T-cell (primary cell): ENCODE measurements at regions not wholly inside any gene's neighbourhood (a gene's known extent, or its start where the extent isn't known, plus 50 kb on each side); places are given as distances from the start of the nearest gene placed in this dataset.

Experiments
- ATAC-seq, 4 experiments: fragments of 200-7000 bp in 3 of 4; fragments of 150-1000 bp in 1 of 4; cut with Tn5 transposase; replicated peaks in 1 of 4; 1 replicate in 3 of 4; 2 replicates in 1 of 4; pipeline ENCODE4 v1.10.0; 2021; ENCODE audit warnings: moderate library complexity in 3 of 4, mild to moderate bottlenecking in 2 of 4, moderate number of reproducible peaks in 1 of 4
- CTCF ChIA-PET, 2 donors: fragments of 300-600 bp; sonication (Branson Sonifier 250); formaldehyde crosslinking; loops; one replicate each; lab custom pipeline; 2022; ENCODE audit warnings: antibody characterized with exemption in 2 of 2; lab: Charles Lee
- POLR2A ChIA-PET, 2 donors: fragments of 300-600 bp; sonication (Branson Sonifier 250); formaldehyde crosslinking; loops; one replicate each; lab custom pipeline; 2022; ENCODE audit warnings: antibody characterized with exemption in 2 of 2; lab: Charles Lee
- DNase-seq, 35 experiments: peaks; one replicate each; pipeline versions ENCODE4 v3.0.0 to v3.0.0-alpha.2; 2013 to 2023
- H3K27ac ChIP-seq: one replicate; pipeline ENCODE4 v1.5.1; 2013; ENCODE audit warnings: low read length
- H3K27me3 ChIP-seq, 2 experiments: replicated peaks in 1 of 2; 1 replicate in 1 of 2; 2 replicates in 1 of 2; pipeline versions ENCODE4 v1.6.1 to v1.7.0; 2013; ENCODE audit warnings: low read length in 1 of 2, mixed read lengths in 1 of 2; ENCODE audit not compliant: control insufficient read depth in 2 of 2, insufficient read depth in 2 of 2; ENCODE audit errors: extremely low read depth in 1 of 2
- H3K36me3 ChIP-seq, 2 donors: 1 replicate in 1 of 2; 2 replicates in 1 of 2; pipeline versions ENCODE4 v1.6.1 to v1.7.0; 2013; ENCODE audit warnings: low read length in 1 of 2; ENCODE audit not compliant: control insufficient read depth in 2 of 2, insufficient read depth in 1 of 2; ENCODE audit errors: extremely low read depth in 1 of 2
- H3K4me1 ChIP-seq, 2 experiments: 1 replicate in 1 of 2; 2 replicates in 1 of 2; pipeline versions ENCODE4 v1.6.1 to v1.7.0; 2013; ENCODE audit warnings: low read length in 2 of 2, mixed read lengths in 1 of 2; ENCODE audit not compliant: insufficient read depth in 2 of 2, control insufficient read depth in 1 of 2; ENCODE audit errors: extremely low read depth in 1 of 2
- H3K4me3 ChIP-seq, 2 donors: 1 replicate in 1 of 2; 2 replicates in 1 of 2; pipeline versions ENCODE4 v1.5.1 to v1.7.0; 2013; ENCODE audit warnings: mild to moderate bottlenecking in 2 of 2, low read length in 1 of 2, moderate library complexity in 1 of 2; ENCODE audit not compliant: control insufficient read depth in 1 of 2; ENCODE audit errors: extremely low read depth in 1 of 2
- H3K9me3 ChIP-seq: 2 replicates; pipeline ENCODE4 v1.7.0; 2013
- H3K27ac Mint-ChIP-seq, 2 donors: one replicate each; pipeline ENCODE4 v1.8.0; 2020 to 2021; ENCODE audit warnings: mild to moderate bottlenecking in 2 of 2, mixed read lengths in 2 of 2
- H3K27me3 Mint-ChIP-seq, 2 donors: one replicate each; pipeline ENCODE4 v1.8.0; 2021 to 2022; ENCODE audit warnings: mixed read lengths in 2 of 2
- H3K36me3 Mint-ChIP-seq: one replicate; pipeline ENCODE4 v1.8.0; 2021; ENCODE audit warnings: mixed read lengths
- H3K4me1 Mint-ChIP-seq, 3 donors: one replicate each; pipeline ENCODE4 v1.8.0; 2020 to 2022; ENCODE audit warnings: mixed read lengths in 3 of 3, mild to moderate bottlenecking in 1 of 3
- H3K4me3 Mint-ChIP-seq, 3 donors: one replicate each; pipeline ENCODE4 v1.8.0; 2020 to 2022; ENCODE audit warnings: mild to moderate bottlenecking in 3 of 3, mixed read lengths in 3 of 3, moderate library complexity in 3 of 3
- H3K9me3 Mint-ChIP-seq, 3 donors: one replicate each; pipeline ENCODE4 v1.8.0; 2020 to 2022; ENCODE audit warnings: mixed read lengths in 3 of 3
- WGBS: methylation state at CpG from one replicate; pipeline ENCODE4 v1.1.5; 2013; ENCODE audit warnings: missing lambda C conversion rate; ENCODE audit not compliant: insufficient coverage; 5-methylcytosine and 5-hydroxymethylcytosine counted together

- Histone ChIP-seq H3K27me3 (no peaks in the 10 kb centered on the region), H3K4me1 (no peaks in the 10 kb centered on the region), H3K27ac (no peak overlapping the region), H3K36me3 (no peaks in the 10 kb centered on the region), H3K4me3 (no peak overlapping the region), H3K9me3 (no peaks in the 10 kb centered on the region)
- CTCF ChIA-PET = interaction anchor here in 1 of 2 donors (0.5 kb wide), 1 partner anchor 16 kb away, joined by 4 read pairs; no protein-coding TSS in a partner anchor
- no peaks in the 10 kb centered on the region for H3K27me3 Mint-ChIP-seq
- no peak overlapping the region for H3K27ac Mint-ChIP-seq
- no peak overlapping the region for H3K4me3 Mint-ChIP-seq
- H3K9me3 Mint-ChIP-seq = peaks cover 6 to 47% (median 10%) of the 10 kb centered on the region in 3 donors
- H3K4me1 Mint-ChIP-seq = no peaks in the 10 kb centered on the region
- POLR2A ChIA-PET = no interaction called here
- no peak for DNase-seq
- no CpG with 5 or more reads among the region's 1 CpG for WGBS
- no peaks in the 10 kb centered on the region for H3K36me3 Mint-ChIP-seq
- no peak for ATAC-seq
These were observed 949.6 kb upstream of the GOT2 start for GRCh38 chr16:59683709-59684108.

DNA sequence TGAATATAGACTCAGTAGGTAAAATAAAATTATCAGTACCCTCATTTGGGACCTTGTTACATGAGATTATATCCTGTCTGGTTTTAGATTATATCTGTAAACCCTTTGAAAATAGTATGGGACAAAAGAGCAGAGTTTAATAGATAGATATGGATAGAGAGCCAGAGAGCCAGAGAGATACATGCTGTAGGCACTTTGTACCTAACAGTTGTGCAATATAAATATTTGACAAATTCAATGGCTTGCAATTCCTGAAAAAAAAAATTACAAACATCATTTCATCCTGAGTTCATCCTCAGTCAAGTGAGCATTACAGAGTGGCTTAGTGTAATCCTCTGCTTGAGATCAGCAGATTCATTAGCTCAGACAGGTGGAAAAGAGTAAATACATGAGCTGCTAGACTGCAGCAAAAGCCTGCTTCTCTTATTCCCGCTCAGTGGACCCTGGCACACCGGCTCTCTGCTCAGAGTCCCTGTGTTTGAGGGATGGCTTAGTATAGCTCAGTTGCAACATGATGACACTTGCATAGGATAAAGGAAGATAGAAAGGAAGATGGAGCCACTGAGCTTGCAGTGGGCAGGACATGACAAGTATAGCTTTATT lies 931.6 kb upstream of the GOT2 start:
- Mint-ChIP-seq H3K36me3 (no peaks in the 10 kb centered on the region), H3K4me3 (no peak overlapping the region), H3K4me1 (no peaks in the 10 kb centered on the region), H3K9me3 (peaks cover 17 to 28% (median 17%) of the 10 kb centered on the region in 3 donors), H3K27ac (no peak overlapping the region), H3K27me3 (no peaks in the 10 kb centered on the region)
- WGBS = 86% methylated on average over 2 of the region's 2 CpGs
- no peaks in the 10 kb centered on the region for H3K27me3 ChIP-seq
- ChIA-PET CTCF (interaction anchor here in 1 of 2 donors (0.5 kb wide), 1 partner anchor 17 kb away, joined by 3 read pairs; no protein-coding TSS in a partner anchor), POLR2A (no interaction called here)
- no peaks in the 10 kb centered on the region for H3K9me3 ChIP-seq
- H3K4me3 ChIP-seq = no peak overlapping the region
- no peaks in the 10 kb centered on the region for H3K4me1 ChIP-seq
- no peak for ATAC-seq
- no peaks in the 10 kb centered on the region for H3K36me3 ChIP-seq
- H3K27ac ChIP-seq = no peak overlapping the region
- no peak for DNase-seq

GRCh38 chr16:59658572-59658971 lies 924.5 kb upstream of the GOT2 start:
- DNase-seq = no peak
- WGBS = no CpG with 5 or more reads among the region's 3 CpGs

GRCh38 chr16:59655031-59655430 lies 920.9 kb upstream of the GOT2 start:
- Histone ChIP-seq H3K36me3 (no peaks in the 10 kb centered on the region), H3K27ac (no peak overlapping the region), H3K4me3 (no peak overlapping the region), H3K9me3 (no peaks in the 10 kb centered on the region), H3K4me1 (no peaks in the 10 kb centered on the region), H3K27me3 (no peaks in the 10 kb centered on the region)
- CTCF ChIA-PET = no interaction called here
- POLR2A ChIA-PET = no interaction called here
- H3K27ac Mint-ChIP-seq = no peak overlapping the region
- ATAC-seq (no peak), DNase-seq (no peak)
- H3K27me3 Mint-ChIP-seq = no peaks in the 10 kb centered on the region
- H3K4me3 Mint-ChIP-seq = no peak overlapping the region
- WGBS = 83% methylated on average over 1 of the region's 2 CpGs
- H3K9me3 Mint-ChIP-seq = peaks cover 14 to 40% (median 19%) of the 10 kb centered on the region in 3 donors
- no peaks in the 10 kb centered on the region for H3K36me3 Mint-ChIP-seq
- H3K4me1 Mint-ChIP-seq = no peaks in the 10 kb centered on the region

More at GRCh38 chr16:59658572-59658971, 924.5 kb upstream of the GOT2 start:
- Histone ChIP-seq H3K36me3 (no peaks in the 10 kb centered on the region), H3K27ac (no peak overlapping the region), H3K9me3 (no peaks in the 10 kb centered on the region), H3K4me3 (no peak overlapping the region), H3K27me3 (no peaks in the 10 kb centered on the region), H3K4me1 (no peaks in the 10 kb centered on the region)
- H3K27me3 Mint-ChIP-seq = no peaks in the 10 kb centered on the region
- no peaks in the 10 kb centered on the region for H3K4me1 Mint-ChIP-seq
- H3K36me3 Mint-ChIP-seq = no peaks in the 10 kb centered on the region
- H3K9me3 Mint-ChIP-seq = peaks cover 11 to 35% (median 13%) of the 10 kb centered on the region in 3 donors
- CTCF ChIA-PET = no interaction called here
- H3K27ac Mint-ChIP-seq = no peak overlapping the region
- ATAC-seq = no peak
- POLR2A ChIA-PET = no interaction called here
- no peak overlapping the region for H3K4me3 Mint-ChIP-seq

GRCh38 chr16:59654455-59654854 lies 920.3 kb upstream of the GOT2 start:
- ChIA-PET CTCF (no interaction called here), POLR2A (no interaction called here)
- H3K27ac ChIP-seq = no peak overlapping the region
- no peaks in the 10 kb centered on the region for H3K36me3 ChIP-seq
- no peaks in the 10 kb centered on the region for H3K27me3 ChIP-seq
- Mint-ChIP-seq H3K36me3 (no peaks in the 10 kb centered on the region), H3K4me1 (no peaks in the 10 kb centered on the region), H3K27me3 (no peaks in the 10 kb centered on the region), H3K27ac (no peak overlapping the region), H3K4me3 (no peak overlapping the region), H3K9me3 (peaks cover 13 to 40% (median 20%) of the 10 kb centered on the region in 3 donors)
- ATAC-seq (no peak), DNase-seq (no peak)
- no peaks in the 10 kb centered on the region for H3K4me1 ChIP-seq
- no CpG with 5 or more reads among the region's 1 CpG for WGBS
- H3K9me3 ChIP-seq = no peaks in the 10 kb centered on the region
- H3K4me3 ChIP-seq = no peak overlapping the region

DNA sequence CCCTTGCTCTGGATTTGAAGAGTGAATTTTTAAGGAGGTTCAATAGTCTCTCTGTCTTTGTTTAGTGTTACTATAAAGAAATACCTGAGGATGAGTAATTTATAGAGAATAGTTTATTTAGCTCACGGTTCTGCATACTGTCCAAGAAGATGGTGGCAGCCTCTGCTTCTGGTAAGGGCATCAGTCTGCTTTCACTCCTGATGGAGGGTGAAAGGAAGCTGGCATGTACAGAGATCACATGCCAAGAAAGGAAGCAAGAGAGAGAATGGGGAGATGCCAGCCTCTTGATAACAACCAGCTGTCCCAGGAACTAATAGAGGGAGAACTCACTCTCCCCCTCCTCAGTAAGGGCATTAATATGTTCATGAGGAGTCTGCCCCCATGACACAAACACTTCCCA lies 917.5 kb upstream of the GOT2 start:
- DNase-seq = no peak
- H3K9me3 Mint-ChIP-seq = peaks cover 16 to 34% (median 19%) of the 10 kb centered on the region in 3 donors
- Histone ChIP-seq H3K9me3 (peaks cover 2% of the 10 kb centered on the region), H3K36me3 (no peaks in the 10 kb centered on the region), H3K27ac (no peak overlapping the region), H3K4me3 (no peak overlapping the region), H3K4me1 (no peaks in the 10 kb centered on the region), H3K27me3 (no peaks in the 10 kb centered on the region)
- no peaks in the 10 kb centered on the region for H3K27me3 Mint-ChIP-seq
- no peak overlapping the region for H3K4me3 Mint-ChIP-seq
- ChIA-PET POLR2A (no interaction called here), CTCF (no interaction called here)
- no peaks in the 10 kb centered on the region for H3K4me1 Mint-ChIP-seq
- WGBS = 60% methylated on average over 1 of the region's 1 CpG
- H3K27ac Mint-ChIP-seq = no peak overlapping the region
- no peak for ATAC-seq
- H3K36me3 Mint-ChIP-seq = no peaks in the 10 kb centered on the region

- Histone ChIP-seq H3K9me3 (peaks cover 4% of the 10 kb centered on the region), H3K27me3 (no peaks in the 10 kb centered on the region), H3K36me3 (no peaks in the 10 kb centered on the region), H3K4me1 (no peaks in the 10 kb centered on the region), H3K4me3 (no peak overlapping the region), H3K27ac (no peak overlapping the region)
- H3K27me3 Mint-ChIP-seq = no peaks in the 10 kb centered on the region
- H3K9me3 Mint-ChIP-seq = peaks cover 10 to 24% (median 16%) of the 10 kb centered on the region in 3 donors
- ATAC-seq (no peak), DNase-seq (no peak)
- no peak overlapping the region for H3K4me3 Mint-ChIP-seq
- ChIA-PET CTCF (no interaction called here), POLR2A (no interaction called here)
- no peaks in the 10 kb centered on the region for H3K36me3 Mint-ChIP-seq
- H3K4me1 Mint-ChIP-seq = no peaks in the 10 kb centered on the region
- H3K27ac Mint-ChIP-seq = no peak overlapping the region
These were observed 911.1 kb upstream of the GOT2 start for GRCh38 chr16:59645194-59645593.
